SJSA1 (cell line): ENCODE measurements at regions not wholly inside any gene's neighbourhood (a gene's known extent, or its start where the extent isn't known, plus 50 kb on each side); places are given as distances from the start of the nearest gene placed in this dataset.

ENCODE experiments used
- DNase-seq, 2 experiments: peaks; one replicate each; pipeline ENCODE4 v3.0.0-alpha.2; 2015 to 2020; ENCODE audit warnings: low spot score in 2 of 2, low read depth in 1 of 2
- H3K27ac ChIP-seq: fragments of 250-450 bp; sonication (Bioruptor Pico); 2 replicates; pipeline ENCODE4 v1.5.1; 2020; ENCODE audit warnings: mild to moderate bottlenecking, moderate library complexity
- H3K27me3 ChIP-seq: fragments of 250-450 bp; sonication (Bioruptor Pico); replicated peaks from 2 replicates; pipeline ENCODE4 v1.5.1; 2020; ENCODE audit warnings: mild to moderate bottlenecking, moderate library complexity
- H3K36me3 ChIP-seq: fragments of 250-450 bp; sonication (Bioruptor Pico); 2 replicates; pipeline ENCODE4 v1.5.1; 2020; ENCODE audit warnings: mild to moderate bottlenecking
- H3K4me1 ChIP-seq: fragments of 250-450 bp; sonication (Bioruptor Pico); replicated peaks from 2 replicates; pipeline ENCODE4 v1.6.1; 2021; ENCODE audit warnings: mild to moderate bottlenecking
- H3K4me3 ChIP-seq: fragments of 250-450 bp; sonication (Bioruptor Pico); 2 replicates; pipeline ENCODE4 v1.5.1; 2020; ENCODE audit warnings: mild to moderate bottlenecking
- H3K9me3 ChIP-seq: fragments of 250-450 bp; sonication (Bioruptor Pico); replicated peaks from 2 replicates; pipeline ENCODE4 v1.5.1; 2020; ENCODE audit warnings: mild to moderate bottlenecking

- H3K4me3 ChIP-seq: no peak overlapping the region
- no peaks in the 10 kb centered on the region for H3K36me3 ChIP-seq
- H3K27me3 ChIP-seq: no peaks in the 10 kb centered on the region; the same call in 1 of the 2 replicates
- H3K4me1 ChIP-seq: no peaks in the 10 kb centered on the region
- H3K27ac ChIP-seq: no peak overlapping the region
- H3K9me3 ChIP-seq: no peaks in the 10 kb centered on the region
- DNase-seq: no peak
Observed at GRCh38 chr7:156432018-156432417, 208.6 kb upstream of the RNF32 start.

GRCh38 chr7:156430109-156430508, 210.5 kb upstream of the RNF32 start:
- Histone ChIP-seq H3K27me3 (no peaks in the 10 kb centered on the region), H3K4me3 (no peak overlapping the region), H3K36me3 (no peaks in the 10 kb centered on the region), H3K9me3 (no peaks in the 10 kb centered on the region), H3K27ac (no peak overlapping the region), H3K4me1 (no peaks in the 10 kb centered on the region)
- no peak for DNase-seq

- no peaks in the 10 kb centered on the region for H3K9me3 ChIP-seq
- no peaks in the 10 kb centered on the region for H3K36me3 ChIP-seq
- H3K27me3 ChIP-seq: no peaks in the 10 kb centered on the region
- no peak for DNase-seq
- H3K4me1 ChIP-seq: no peaks in the 10 kb centered on the region
- H3K4me3 ChIP-seq: no peak overlapping the region
- no peak overlapping the region for H3K27ac ChIP-seq
Observed at GRCh38 chr7:156429514-156429913, 211.1 kb upstream of the RNF32 start.

DNA sequence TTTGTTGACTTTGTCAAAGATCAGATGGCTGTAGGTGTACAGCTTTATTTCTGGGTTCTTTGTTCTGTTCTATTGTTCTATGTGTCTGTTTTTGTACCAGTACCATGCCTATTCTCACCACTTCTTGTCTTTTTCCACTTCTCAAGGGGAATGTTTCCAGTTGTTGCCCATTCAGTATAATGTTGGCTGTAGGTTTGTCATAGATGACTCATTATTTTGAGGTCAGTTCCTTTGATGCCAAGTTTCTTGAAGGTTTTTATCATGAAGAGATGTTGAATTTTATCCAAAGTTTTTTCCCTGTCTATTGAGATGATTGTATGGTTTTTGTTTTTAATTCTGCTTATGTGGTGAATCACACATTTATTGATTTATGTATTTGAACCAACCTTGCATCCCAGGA, 216.7 kb upstream of the RNF32 start:
- Histone ChIP-seq H3K36me3 (no peaks in the 10 kb centered on the region), H3K4me3 (no peak overlapping the region), H3K4me1 (no peaks in the 10 kb centered on the region), H3K27ac (no peak overlapping the region), H3K9me3 (no peaks in the 10 kb centered on the region), H3K27me3 (no peaks in the 10 kb centered on the region)
- DNase-seq: no peak

GRCh38 chr7:156420496-156420895, 220.1 kb upstream of the RNF32 start:
- Histone ChIP-seq H3K4me1 (no peaks in the 10 kb centered on the region), H3K9me3 (no peaks in the 10 kb centered on the region), H3K36me3 (no peaks in the 10 kb centered on the region), H3K27ac (no peak overlapping the region), H3K4me3 (no peak overlapping the region), H3K27me3 (no peaks in the 10 kb centered on the region)
- DNase-seq: no peak

DNA sequence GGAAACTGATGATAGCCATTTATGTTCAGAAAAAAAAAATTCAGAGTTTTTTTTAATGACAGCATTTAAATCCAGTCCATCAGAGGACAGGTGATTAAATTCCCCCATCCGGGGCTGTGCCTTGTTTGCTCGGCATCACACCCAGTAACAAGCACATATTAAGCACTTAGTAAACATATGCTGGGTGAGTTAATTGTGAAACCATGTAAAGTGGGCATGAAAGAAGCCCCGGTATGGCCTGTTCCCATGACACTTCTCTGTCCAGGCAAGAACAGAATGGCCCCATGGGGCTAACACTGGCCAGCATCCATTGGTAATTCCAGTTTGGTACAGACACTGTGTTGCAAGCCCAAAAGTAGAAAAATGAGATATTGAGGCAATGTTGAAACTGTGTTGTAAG, 220.8 kb upstream of the RNF32 start:
- no peak overlapping the region for H3K4me3 ChIP-seq
- no peaks in the 10 kb centered on the region for H3K4me1 ChIP-seq
- no peaks in the 10 kb centered on the region for H3K9me3 ChIP-seq
- no peaks in the 10 kb centered on the region for H3K27me3 ChIP-seq
- H3K27ac ChIP-seq: no peak overlapping the region
- no peak for DNase-seq
- H3K36me3 ChIP-seq: no peaks in the 10 kb centered on the region

DNA sequence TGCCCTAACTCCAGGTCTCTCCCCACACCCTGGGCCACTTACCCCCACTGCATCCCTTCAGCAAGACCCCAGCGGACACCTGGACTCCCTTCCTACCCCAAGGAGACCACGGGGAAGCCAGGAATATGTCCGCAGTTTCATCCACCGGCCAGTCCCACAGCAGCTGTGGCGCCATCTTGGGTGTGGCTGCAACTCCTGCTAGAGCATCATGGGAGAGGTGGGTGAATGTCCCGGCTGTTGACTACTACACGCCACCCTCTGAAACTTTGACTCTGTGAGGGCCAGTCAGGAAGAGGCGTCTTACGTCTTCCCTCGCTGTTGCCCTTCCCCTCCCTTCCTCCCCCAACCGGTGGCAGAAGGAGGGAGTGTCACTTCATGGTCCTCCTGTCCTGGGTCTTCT, 238.3 kb upstream of the RNF32 start:
- H3K27ac ChIP-seq: no peak overlapping the region
- H3K36me3 ChIP-seq: no peaks in the 10 kb centered on the region
- H3K27me3 ChIP-seq: 0 out of 2 replicates have a peak, but pooled peaks cover 4% of the 10 kb centered on the region
- no peak for DNase-seq
- H3K9me3 ChIP-seq: no peaks in the 10 kb centered on the region
- H3K4me1 ChIP-seq: no peaks in the 10 kb centered on the region
- no peak overlapping the region for H3K4me3 ChIP-seq

GRCh38 chr7:156401617-156402016, 239.0 kb upstream of the RNF32 start:
- Histone ChIP-seq H3K9me3 (no peaks in the 10 kb centered on the region), H3K36me3 (no peaks in the 10 kb centered on the region), H3K27ac (no peak overlapping the region), H3K27me3 (0 out of 2 replicates have a peak, but pooled peaks cover 4% of the 10 kb centered on the region), H3K4me1 (no peaks in the 10 kb centered on the region), H3K4me3 (no peak overlapping the region)
- no peak for DNase-seq

- Histone ChIP-seq H3K36me3 (no peaks in the 10 kb centered on the region), H3K4me3 (no peak overlapping the region), H3K9me3 (no peaks in the 10 kb centered on the region), H3K27ac (no peak overlapping the region), H3K4me1 (no peaks in the 10 kb centered on the region), H3K27me3 (0 out of 2 replicates have a peak, but pooled peaks cover 4% of the 10 kb centered on the region)
- no peak for DNase-seq
Observed at GRCh38 chr7:156400046-156400445, 240.5 kb upstream of the RNF32 start.

GRCh38 chr7:156397249-156397648, 243.3 kb upstream of the RNF32 start:
- Histone ChIP-seq H3K27me3 (no peaks in the 10 kb centered on the region), H3K36me3 (no peaks in the 10 kb centered on the region), H3K4me3 (no peak overlapping the region), H3K27ac (no peak overlapping the region), H3K9me3 (no peaks in the 10 kb centered on the region), H3K4me1 (no peaks in the 10 kb centered on the region)
- no peak for DNase-seq

- Histone ChIP-seq H3K9me3 (no peaks in the 10 kb centered on the region), H3K27me3 (no peaks in the 10 kb centered on the region), H3K4me3 (no peak overlapping the region), H3K36me3 (no peaks in the 10 kb centered on the region), H3K4me1 (no peaks in the 10 kb centered on the region), H3K27ac (no peak overlapping the region)
- no peak for DNase-seq
Observed at GRCh38 chr7:156389116-156389692, 251.4 kb upstream of the RNF32 start.

GRCh38 chr7:156386097-156386496, 254.5 kb upstream of the RNF32 start:
- Histone ChIP-seq H3K4me1 (no peaks in the 10 kb centered on the region), H3K27me3 (no peaks in the 10 kb centered on the region), H3K36me3 (no peaks in the 10 kb centered on the region), H3K27ac (no peak overlapping the region), H3K4me3 (no peak overlapping the region), H3K9me3 (no peaks in the 10 kb centered on the region)
- DNase-seq: no peak

DNA sequence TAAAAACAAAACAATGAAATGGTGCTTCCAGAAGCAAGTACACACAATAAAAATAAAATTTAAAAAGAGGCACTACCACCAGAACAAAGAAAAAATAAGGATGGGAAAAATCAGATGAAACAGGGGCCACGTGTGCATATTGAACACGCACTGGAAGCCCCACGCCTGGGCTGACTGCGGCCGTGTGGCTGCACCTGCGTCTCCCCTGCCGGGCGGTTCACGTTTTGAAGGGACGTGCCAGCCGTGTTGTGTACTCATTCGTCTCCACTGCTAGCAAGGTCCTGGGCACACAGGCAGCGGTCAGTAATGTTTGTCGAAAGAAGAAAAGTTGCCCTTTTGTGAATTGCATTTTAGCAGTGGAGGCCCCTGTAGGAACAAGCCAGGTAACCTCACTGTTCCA, 255.9 kb upstream of the RNF32 start:
- Histone ChIP-seq H3K27ac (no peak overlapping the region), H3K27me3 (no peaks in the 10 kb centered on the region), H3K4me3 (no peak overlapping the region), H3K4me1 (no peaks in the 10 kb centered on the region), H3K36me3 (no peaks in the 10 kb centered on the region), H3K9me3 (no peaks in the 10 kb centered on the region)
- no peak for DNase-seq

DNA sequence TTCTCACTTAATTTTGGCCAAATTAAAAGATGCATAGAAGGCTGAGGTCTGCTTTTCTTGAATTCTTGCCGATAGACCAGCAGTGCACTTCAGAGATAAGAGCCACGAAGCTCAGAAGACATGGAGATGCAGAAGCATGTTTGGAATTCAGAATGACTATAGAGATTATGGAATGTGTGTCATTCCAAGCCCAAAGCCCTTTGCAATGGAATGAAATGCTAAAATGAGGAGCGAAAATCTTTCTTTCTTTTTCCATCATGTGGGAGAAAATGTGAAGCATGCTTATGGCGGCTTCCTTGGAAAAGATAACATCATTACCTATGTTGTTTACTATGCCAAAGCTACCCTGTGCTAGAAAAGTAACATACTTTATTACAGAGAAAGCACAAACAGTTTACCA, 257.0 kb upstream of the RNF32 start:
- no peaks in the 10 kb centered on the region for H3K27me3 ChIP-seq
- no peak overlapping the region for H3K4me3 ChIP-seq
- no peak overlapping the region for H3K27ac ChIP-seq
- no peak for DNase-seq
- no peaks in the 10 kb centered on the region for H3K36me3 ChIP-seq
- no peaks in the 10 kb centered on the region for H3K9me3 ChIP-seq
- H3K4me1 ChIP-seq: no peaks in the 10 kb centered on the region

DNA sequence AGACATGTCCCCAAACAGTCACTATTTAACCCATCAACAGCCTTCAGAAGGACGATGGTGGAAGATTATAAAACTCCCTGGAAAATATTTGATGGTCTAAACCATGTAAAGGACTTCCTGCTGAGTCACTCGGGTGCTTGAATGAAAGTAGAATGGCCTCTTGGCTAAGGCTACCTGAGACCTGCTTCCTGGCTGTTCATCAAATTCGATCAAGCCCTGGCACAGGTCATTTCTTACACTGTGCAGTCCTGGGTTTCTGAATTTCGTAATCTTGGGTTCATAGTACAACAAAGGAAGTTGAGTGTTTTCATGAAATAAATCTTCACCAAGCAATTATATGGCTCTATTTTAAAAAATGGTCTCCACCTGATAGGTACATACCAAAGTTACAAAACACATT, 260.3 kb upstream of the RNF32 start:
- H3K36me3 ChIP-seq: no peaks in the 10 kb centered on the region
- no peak overlapping the region for H3K27ac ChIP-seq
- no peaks in the 10 kb centered on the region for H3K9me3 ChIP-seq
- H3K4me3 ChIP-seq: no peak overlapping the region
- no peaks in the 10 kb centered on the region for H3K27me3 ChIP-seq
- no peak for DNase-seq
- H3K4me1 ChIP-seq: no peaks in the 10 kb centered on the region
